Mesodermal cell (in vitro differentiated cells): ENCODE measurements at regions not wholly inside any gene's neighbourhood (a gene's known extent, or its start where the extent isn't known, plus 50 kb on each side); places are given as distances from the start of the nearest gene placed in this dataset.

Source experiments
- H3K27ac ChIP-seq: 2 replicates; pipeline ENCODE4 v1.7.0; 2013; ENCODE audit warnings: mild to moderate bottlenecking, low read depth, low read length, moderate library complexity; ENCODE audit not compliant: severe bottlenecking
- H3K36me3 ChIP-seq: 2 replicates; pipeline ENCODE4 v1.7.1; 2013; ENCODE audit warnings: mild to moderate bottlenecking, low read length, moderate library complexity; ENCODE audit not compliant: control insufficient read depth, insufficient read depth
- H3K4me1 ChIP-seq: one replicate; pipeline ENCODE4 v1.7.1; 2013; ENCODE audit warnings: mild to moderate bottlenecking, low read length; ENCODE audit not compliant: insufficient read depth, control insufficient read depth, poor library complexity, severe bottlenecking
- H3K4me3 ChIP-seq: 2 replicates; pipeline ENCODE4 v1.7.0; 2013; ENCODE audit warnings: low read length, control low read depth, mild to moderate bottlenecking; ENCODE audit not compliant: insufficient read depth, poor library complexity, severe bottlenecking; ENCODE audit errors: extremely low read depth
- H3K9me3 ChIP-seq: 2 replicates; pipeline ENCODE4 v1.7.1; 2013; ENCODE audit warnings: mild to moderate bottlenecking, low read length, moderate library complexity; ENCODE audit not compliant: control insufficient read depth
- WGBS, 2 experiments: methylation state at CpG; one replicate each; pipeline ENCODE4 v1.1.5; 2013; ENCODE audit warnings: missing lambda C conversion rate in 2 of 2; ENCODE audit not compliant: insufficient coverage in 2 of 2; 5-methylcytosine and 5-hydroxymethylcytosine counted together

- peaks cover 3% of the 10 kb centered on the region for H3K4me1 ChIP-seq
Measured at GRCh38 chr4:22233230-22233629, 282.6 kb downstream of the ADGRA3 start.

DNA sequence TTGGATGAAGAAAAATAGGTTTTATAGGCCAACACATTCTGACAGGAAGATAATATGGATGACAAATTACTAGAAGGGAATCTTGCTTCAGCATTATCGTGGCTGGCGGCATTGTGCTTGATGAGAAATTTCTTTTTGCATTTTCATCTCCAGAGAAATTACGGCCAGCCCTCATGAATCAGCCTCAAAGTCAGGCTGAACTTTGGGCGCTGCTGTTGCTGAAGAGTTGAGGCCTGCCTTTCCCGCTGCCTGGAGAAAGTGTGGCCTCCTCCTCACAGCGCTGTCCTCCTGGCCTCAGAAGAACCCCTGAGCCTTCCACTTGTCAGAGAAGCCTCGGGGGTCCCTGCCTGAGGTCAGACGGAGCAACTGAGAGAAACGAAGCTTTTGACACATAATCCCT lies 272.4 kb upstream of the KCNIP4 start:
- no peaks in the 10 kb centered on the region for H3K36me3 ChIP-seq
- 80 to 95% methylated on average over 7 to 8 of the region's 9 CpGs for WGBS, 2 experiments

More at GRCh38 chr4:22233230-22233629, 282.6 kb downstream of the ADGRA3 start:
- Histone ChIP-seq H3K27ac (peak overlapping the region; percentile 29), H3K4me3 (no peak overlapping the region), H3K36me3 (no peaks in the 10 kb centered on the region), H3K9me3 (no peaks in the 10 kb centered on the region)
- WGBS, 2 experiments, result 85 to 94% methylated on average over 6 of the region's 7 CpGs

DNA sequence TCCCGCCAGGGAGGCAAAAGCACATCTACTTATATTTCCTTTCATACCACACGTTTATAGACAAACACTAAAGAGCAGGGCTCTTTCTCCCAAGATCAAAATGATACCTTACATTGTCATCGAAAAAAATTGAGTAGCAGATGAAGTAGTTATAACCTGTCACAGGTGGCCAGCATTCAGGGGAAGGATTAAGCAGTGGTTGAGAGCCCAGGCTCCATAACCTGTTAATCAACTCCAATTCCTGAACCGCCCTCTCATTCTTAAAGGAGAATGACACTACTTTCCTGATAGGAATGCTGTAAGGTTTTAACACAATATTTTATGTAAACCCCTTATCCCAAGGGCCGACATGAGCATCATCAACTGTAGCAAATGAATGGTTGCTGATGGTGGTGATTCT lies 268.9 kb upstream of the KCNIP4 start:
- no peak overlapping the region for H3K27ac ChIP-seq
- no peaks in the 10 kb centered on the region for H3K9me3 ChIP-seq
- WGBS, 2 experiments, result 84 to 85% methylated on average over 2 of the region's 5 CpGs

More for the DNA sequence above, 272.4 kb upstream of the KCNIP4 start:
- Histone ChIP-seq H3K9me3 (no peaks in the 10 kb centered on the region), H3K4me1 (no peaks in the 10 kb centered on the region), H3K4me3 (no peak overlapping the region), H3K27ac (no peak overlapping the region)

DNA sequence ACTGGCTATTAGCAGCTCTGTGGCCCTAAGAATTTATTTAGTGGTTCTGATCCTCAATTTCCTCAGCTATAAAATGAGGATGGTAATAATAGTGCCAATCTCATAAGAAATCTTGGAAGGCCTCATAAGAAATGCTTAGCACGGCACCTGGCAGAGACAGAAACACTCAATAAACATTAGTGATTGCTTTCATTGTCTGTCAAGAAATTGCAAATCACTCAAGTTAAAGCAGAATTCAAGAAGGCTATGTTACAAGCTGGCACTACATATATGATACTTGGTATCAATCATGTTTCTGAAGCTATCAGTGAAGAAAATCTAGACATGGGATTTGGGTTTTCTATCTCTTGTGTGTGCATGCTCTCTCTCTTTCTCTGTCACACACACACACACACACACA lies 267.7 kb upstream of the KCNIP4 start:
- 86% methylated on average over 1 of the region's 1 CpG; no CpG with 5 or more reads in 1 of the 2 experiments for WGBS, 2 experiments
- Histone ChIP-seq H3K27ac (no peak overlapping the region), H3K4me1 (no peaks in the 10 kb centered on the region), H3K9me3 (no peaks in the 10 kb centered on the region), H3K36me3 (no peaks in the 10 kb centered on the region), H3K4me3 (no peak overlapping the region)

More for the DNA sequence above, 268.9 kb upstream of the KCNIP4 start:
- Histone ChIP-seq H3K36me3 (no peaks in the 10 kb centered on the region), H3K4me1 (no peaks in the 10 kb centered on the region), H3K4me3 (no peak overlapping the region)

- H3K36me3 ChIP-seq, result no peaks in the 10 kb centered on the region
- H3K27ac ChIP-seq, result no peak overlapping the region
- no CpG with 5 or more reads among the region's 1 CpG for WGBS, 2 experiments
- no peaks in the 10 kb centered on the region for H3K9me3 ChIP-seq
- no peaks in the 10 kb centered on the region for H3K4me1 ChIP-seq
- no peak overlapping the region for H3K4me3 ChIP-seq
Measured at GRCh38 chr4:22215084-22215483, 266.5 kb upstream of the KCNIP4 start.

GRCh38 chr4:22203711-22204011 lies 255.1 kb upstream of the KCNIP4 start:
- Histone ChIP-seq H3K4me3 (no peak overlapping the region), H3K36me3 (no peaks in the 10 kb centered on the region), H3K4me1 (no peaks in the 10 kb centered on the region), H3K9me3 (no peaks in the 10 kb centered on the region), H3K27ac (no peak overlapping the region)
- WGBS, 2 experiments, result no CpG with 5 or more reads among the region's 1 CpG

DNA sequence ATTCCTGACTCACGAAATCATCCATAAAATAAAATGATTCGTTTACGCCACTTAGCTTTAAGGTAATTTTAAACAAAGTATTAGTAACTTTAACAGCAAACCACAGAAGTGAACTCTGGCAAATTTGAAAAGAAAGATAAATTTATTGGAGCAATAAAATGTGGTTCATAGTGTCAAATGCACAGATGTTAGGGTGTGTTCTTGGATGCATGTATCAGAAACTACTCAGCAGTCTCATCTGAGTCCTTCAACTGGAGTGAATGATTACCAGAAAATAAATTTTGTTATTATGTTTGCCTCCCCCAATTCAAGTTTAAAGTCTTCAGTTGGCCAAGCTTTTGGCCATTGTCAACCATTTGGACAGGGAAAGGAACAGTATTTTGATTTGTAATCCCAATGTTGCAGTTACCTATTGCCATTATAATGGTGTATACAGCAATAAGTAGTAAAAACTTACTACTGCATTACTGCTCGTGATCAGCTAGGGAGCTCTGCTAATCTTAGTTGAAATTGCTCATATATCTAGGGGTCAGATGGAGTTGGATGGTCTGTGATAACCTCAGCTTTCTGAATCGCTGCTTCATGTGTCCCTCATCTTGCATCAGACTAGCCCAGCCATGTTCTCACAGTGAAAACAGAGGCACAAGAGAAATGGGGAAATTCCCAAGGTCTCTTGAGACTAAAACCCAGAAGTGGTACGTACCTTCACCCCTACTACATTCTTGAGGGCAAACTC lies 254.6 kb upstream of the KCNIP4 start:
- no peaks in the 10 kb centered on the region for H3K36me3 ChIP-seq
- H3K9me3 ChIP-seq, result no peaks in the 10 kb centered on the region
- WGBS, 2 experiments, result 80% methylated on average over 1 of the region's 6 CpGs; no CpG with 5 or more reads in 1 of the 2 experiments
- H3K4me3 ChIP-seq, result no peak overlapping the region
- H3K4me1 ChIP-seq, result no peaks in the 10 kb centered on the region
- H3K27ac ChIP-seq, result no peak overlapping the region

DNA sequence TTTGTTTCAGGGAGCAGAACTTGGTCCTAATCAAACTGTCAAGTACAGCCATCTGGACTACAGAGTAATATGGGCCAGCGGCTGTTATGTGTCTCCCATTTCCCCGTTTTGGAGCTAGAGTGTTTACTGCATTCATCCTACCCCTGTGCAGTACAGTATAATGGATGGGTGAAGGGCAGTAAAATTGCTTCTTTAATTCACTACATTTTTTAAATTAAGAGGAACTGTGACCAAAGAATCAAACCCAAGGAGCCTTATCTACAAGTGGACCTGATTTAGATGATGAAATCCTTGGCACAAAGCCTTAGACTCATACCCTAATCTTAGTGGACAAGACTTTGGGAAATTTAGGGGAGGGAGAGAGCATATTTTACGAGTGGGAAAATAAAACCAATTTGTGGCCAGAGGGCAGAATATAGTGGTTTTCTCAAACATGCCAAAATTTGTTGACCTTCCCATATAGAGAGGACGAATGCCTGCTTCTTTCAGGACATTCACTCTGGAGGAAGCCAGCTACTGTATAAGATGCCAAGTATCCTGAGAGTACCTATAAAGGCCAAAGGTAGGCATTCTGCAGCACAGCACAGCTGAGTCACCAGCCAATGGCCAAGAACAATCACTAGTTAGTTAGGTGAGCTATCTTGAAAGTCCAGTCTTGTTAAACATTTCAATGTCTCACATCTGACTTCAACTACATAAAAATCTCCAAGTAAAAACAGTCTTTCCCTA lies 253.8 kb upstream of the KCNIP4 start:
- no peaks in the 10 kb centered on the region for H3K9me3 ChIP-seq
- 71 to 92% methylated on average over 1 to 2 of the region's 4 CpGs for WGBS, 2 experiments
- no peak overlapping the region for H3K27ac ChIP-seq
- no peak overlapping the region for H3K4me3 ChIP-seq
- no peaks in the 10 kb centered on the region for H3K4me1 ChIP-seq
- no peaks in the 10 kb centered on the region for H3K36me3 ChIP-seq

- Histone ChIP-seq H3K36me3 (no peaks in the 10 kb centered on the region), H3K9me3 (no peaks in the 10 kb centered on the region), H3K27ac (no peak overlapping the region), H3K4me3 (no peak overlapping the region), H3K4me1 (no peaks in the 10 kb centered on the region)
- 87 to 94% methylated on average over 2 of the region's 2 CpGs for WGBS, 2 experiments
Measured at GRCh38 chr4:22201256-22201655, 252.7 kb upstream of the KCNIP4 start.

GRCh38 chr4:22196551-22196950 lies 248.0 kb upstream of the KCNIP4 start:
- peaks cover 4% of the 10 kb centered on the region for H3K9me3 ChIP-seq
- no CpG with 5 or more reads among the region's 3 CpGs for WGBS, 2 experiments
- H3K36me3 ChIP-seq, result no peaks in the 10 kb centered on the region
- no peak overlapping the region for H3K4me3 ChIP-seq
- H3K4me1 ChIP-seq, result peaks cover 6% of the 10 kb centered on the region
- H3K27ac ChIP-seq, result no peak overlapping the region

GRCh38 chr4:22192084-22192511 lies 243.5 kb upstream of the KCNIP4 start:
- H3K27ac ChIP-seq, result no peak overlapping the region
- H3K9me3 ChIP-seq, result peaks cover 4% of the 10 kb centered on the region
- 31 to 39% methylated on average over 4 to 5 of the region's 5 CpGs for WGBS, 2 experiments
- H3K36me3 ChIP-seq, result no peaks in the 10 kb centered on the region
- peaks cover 18% of the 10 kb centered on the region for H3K4me1 ChIP-seq
- H3K4me3 ChIP-seq, result no peak overlapping the region
